GM21390 (cell line): ENCODE measurements at regions not wholly inside any gene's neighbourhood (a gene's known extent, or its start where the extent isn't known, plus 50 kb on each side); places are given as distances from the start of the nearest gene placed in this dataset.

Experiments
- ATAC-seq: cut with Tn5 transposase; IDR thresholded peaks from one replicate; pipeline ENCODE4 v1.9.1; 2021; ENCODE audit not compliant: unreplicated experiment

- ATAC-seq = no peak
These were observed 55.9 kb upstream of the PIP4K2A start for GRCh38 chr10:22770270-22770669.

GRCh38 chr10:22767859-22768258, 53.5 kb upstream of the PIP4K2A start:
- ATAC-seq = no peak

GRCh38 chr10:22766693-22767092, 52.3 kb upstream of the PIP4K2A start:
- no peak for ATAC-seq

GRCh38 chr10:22765660-22766547, 51.5 kb upstream of the PIP4K2A start:
- ATAC-seq = peak; percentile 74

GRCh38 chr10:22764639-22765038, 50.3 kb upstream of the PIP4K2A start:
- no peak for ATAC-seq
